Right ventricle myocardium superior (tissue), 1 donor: ENCODE measurements at regions not wholly inside any gene's neighbourhood (a gene's known extent, or its start where the extent isn't known, plus 50 kb on each side); places are given as distances from the start of the nearest gene placed in this dataset.
"Not testable (repeated sequence)": the region's sequence is repeated elsewhere in the genome, so short reads cannot be mapped to it uniquely, and the experiment has no call there.

ENCODE experiments used
- ATAC-seq: fragments of 200-7000 bp; cut with Tn5 transposase; one replicate; pipeline ENCODE4 v1.9.1; 2020; ENCODE audit warnings: mild to moderate bottlenecking; ENCODE audit not compliant: poor library complexity
- DNase-seq: peaks from one replicate; pipeline ENCODE4 v3.0.0-alpha.2; 2020
- intact Hi-C: fragments of 100-400 bp; cut with DNase I; formaldehyde crosslinking; loops from one replicate; pipeline ENCODE4 v1.11.2; 2022
- donor health status: DM: no; HTN: yes; CAD: no; lungs with severe emphysema.

GRCh38 chr13:76829572-76830327, 56.5 kb downstream of the KCTD12 start:
- peak; percentile 73 for ATAC-seq
- intact Hi-C loops: loop anchor here (5.0 kb wide), 1 partner anchor 53 kb away; no protein-coding TSS in a partner anchor
- no peak for DNase-seq

GRCh38 chr13:76828316-76828741, 57.9 kb downstream of the KCTD12 start:
- ATAC-seq (no peak), DNase-seq (no peak)
- intact Hi-C loops: loop anchor here (5.0 kb wide), 1 partner anchor 54 kb away; no protein-coding TSS in a partner anchor

DNA sequence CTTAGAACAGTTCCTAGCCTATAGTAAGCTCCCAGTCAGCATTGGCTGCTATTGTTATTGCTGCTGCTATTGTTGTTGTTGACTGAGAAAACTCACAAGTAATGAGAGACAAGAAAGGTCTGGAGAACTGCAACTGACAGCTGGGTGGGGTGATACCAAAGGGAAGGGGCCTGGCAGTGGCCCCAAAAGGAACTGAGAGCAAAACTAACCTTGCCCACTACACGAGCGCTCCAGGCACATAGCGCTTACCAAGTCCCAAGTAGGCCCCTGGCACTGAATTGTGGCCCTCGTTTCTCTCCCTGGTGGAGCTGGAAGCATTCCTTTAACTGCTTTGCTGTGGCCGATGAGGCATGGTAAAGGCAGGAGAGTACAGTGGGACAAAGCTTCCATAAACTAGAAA, 59.7 kb downstream of the KCTD12 start:
- DNase-seq (no peak), ATAC-seq (no peak)
- intact Hi-C loops: loop anchor here (5.0 kb wide), 1 partner anchor 56 kb away; no protein-coding TSS in a partner anchor

DNA sequence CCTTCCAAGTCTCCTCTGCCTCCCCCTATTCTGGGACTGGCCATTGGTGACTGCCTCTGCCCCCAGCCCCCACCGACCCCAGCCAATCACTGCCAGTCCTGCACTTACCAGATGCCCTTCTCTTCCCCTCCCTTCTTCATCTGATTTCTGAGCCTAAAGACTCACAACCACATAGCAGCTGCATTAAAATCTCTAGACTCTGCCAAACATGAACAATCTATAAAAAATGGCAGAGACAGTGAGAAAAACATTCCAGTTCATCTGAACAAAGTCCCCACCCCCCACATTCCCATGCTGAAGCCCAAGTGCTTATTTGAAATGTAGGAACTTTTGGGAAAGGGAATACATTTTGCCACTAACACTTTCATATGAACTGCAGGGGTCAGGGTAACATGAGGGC, 60.8 kb downstream of the KCTD12 start:
- no peak for ATAC-seq
- DNase-seq: no peak
- intact Hi-C loops: loop anchor here (5.0 kb wide), 1 partner anchor 57 kb away; no protein-coding TSS in a partner anchor

DNA sequence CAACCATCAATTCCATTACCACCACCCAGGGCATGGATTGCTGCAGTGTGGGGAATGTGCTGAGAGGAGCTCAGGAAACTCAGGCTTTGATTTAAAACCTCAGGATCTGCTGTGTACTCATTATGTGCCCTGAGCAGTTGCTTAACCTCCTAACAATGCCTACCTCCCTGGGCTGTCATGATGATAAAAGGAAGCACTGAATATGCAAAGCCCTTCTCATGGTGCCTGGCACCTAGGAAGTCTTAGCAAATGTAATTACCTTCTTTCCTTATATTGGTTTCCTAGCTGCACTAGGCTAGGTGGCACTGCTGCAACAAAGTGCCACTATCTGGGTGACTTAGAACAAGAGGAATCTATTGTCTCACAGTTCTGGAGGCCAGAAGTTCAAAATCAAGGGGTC, 62.2 kb downstream of the KCTD12 start:
- intact Hi-C loops: no loop called here
- no peak for DNase-seq
- no peak for ATAC-seq

- intact Hi-C loops: no loop called here
- DNase-seq: no peak
- ATAC-seq: peak; percentile 50
Observed at GRCh38 chr13:76822698-76823267, 63.4 kb downstream of the KCTD12 start.

DNA sequence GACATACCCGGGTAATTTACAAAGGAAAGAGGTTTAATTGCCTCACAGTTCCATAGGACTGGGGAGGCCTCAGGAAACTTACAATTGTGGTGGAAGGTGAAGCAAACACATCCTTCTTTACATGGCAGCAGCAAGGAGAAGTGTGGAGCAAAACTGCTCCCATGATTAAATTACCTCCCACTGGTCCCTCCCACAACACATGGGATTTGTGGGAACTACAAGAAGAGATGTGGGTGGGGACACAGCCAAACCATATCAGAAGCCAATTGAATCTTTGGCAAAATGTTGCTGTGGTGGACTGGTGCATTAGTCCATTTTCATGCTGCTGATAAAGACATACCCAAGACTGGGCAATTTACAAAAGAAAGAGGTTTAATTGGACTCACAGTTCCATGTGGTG, 65.0 kb downstream of the KCTD12 start:
- DNase-seq, intact Hi-C loops: not testable (repeated sequence)
- ATAC-seq: peak; percentile 23

DNA sequence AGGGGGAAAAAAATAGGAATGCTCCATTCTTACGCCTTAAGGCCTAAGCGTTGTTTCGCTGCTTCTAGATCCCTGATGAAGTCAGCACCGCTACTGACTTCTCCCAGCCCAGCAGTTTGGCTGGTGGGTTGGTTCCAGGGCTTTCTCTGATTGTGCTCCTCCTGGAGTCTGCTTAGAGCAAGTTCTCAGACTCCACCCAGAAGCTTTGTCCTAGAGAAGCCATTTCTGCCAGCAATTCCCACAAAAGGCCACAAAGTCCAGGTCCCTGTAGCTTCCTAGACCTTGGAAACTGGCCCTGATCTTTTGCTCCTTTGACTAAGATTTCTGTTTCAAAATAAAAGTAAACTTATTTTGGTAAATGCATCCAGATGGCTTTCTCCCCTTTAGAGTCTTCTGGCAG, 65.4 kb downstream of the KCTD12 start:
- peak; percentile 89 for ATAC-seq
- peak; percentile 80 for DNase-seq
- intact Hi-C loops: no loop called here

DNA sequence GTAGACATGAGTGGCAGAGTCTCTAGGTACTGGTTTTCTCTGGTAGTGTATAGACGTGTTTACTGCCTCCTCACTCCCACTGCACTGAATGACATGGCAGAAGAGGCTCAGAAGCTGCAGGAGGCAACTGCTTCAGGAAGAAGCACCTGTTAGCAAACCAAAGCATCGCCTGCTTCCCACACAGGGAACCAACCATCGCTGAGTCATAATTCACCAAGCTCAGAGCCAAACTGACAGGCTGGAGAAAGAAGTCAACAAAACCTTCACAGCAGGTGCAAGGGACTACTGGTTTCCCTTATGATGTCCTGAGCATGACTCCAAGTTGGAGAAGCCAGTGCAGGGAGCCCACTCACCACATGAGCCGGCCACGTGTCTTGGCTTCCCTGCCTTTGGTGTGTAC, 69.8 kb downstream of the KCTD12 start:
- intact Hi-C loops: loop anchor here (10.0 kb wide), 1 partner anchor 102 kb away; no protein-coding TSS in a partner anchor
- no peak for ATAC-seq
- no peak for DNase-seq

DNA sequence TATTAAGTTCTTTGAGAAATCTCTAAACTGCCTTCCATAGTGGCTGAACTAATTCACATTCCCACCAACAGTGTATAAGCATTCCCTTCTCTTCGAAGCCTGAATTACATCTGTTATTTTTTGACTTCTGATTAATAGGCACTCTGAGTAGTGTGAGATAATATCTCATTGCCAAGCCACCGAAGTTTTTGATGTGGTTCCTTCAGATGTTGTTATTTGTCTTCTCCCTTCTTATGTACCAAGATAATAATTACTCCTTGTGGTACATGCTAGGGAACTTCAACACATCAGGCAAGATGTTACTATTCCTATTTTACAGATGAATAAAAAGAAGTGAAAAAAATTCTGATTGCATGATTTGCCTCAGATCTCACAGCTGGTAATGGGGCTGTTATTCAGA, 70.9 kb downstream of the KCTD12 start:
- ATAC-seq: no peak
- DNase-seq: no peak
- intact Hi-C loops: loop anchor here (10.0 kb wide), 1 partner anchor 101 kb away; no protein-coding TSS in a partner anchor

- ATAC-seq: no peak
- DNase-seq: no peak
- intact Hi-C loops: loop anchor here (10.0 kb wide), 1 partner anchor 99 kb away; no protein-coding TSS in a partner anchor
Observed at GRCh38 chr13:76813891-76814290, 72.3 kb downstream of the KCTD12 start.

DNA sequence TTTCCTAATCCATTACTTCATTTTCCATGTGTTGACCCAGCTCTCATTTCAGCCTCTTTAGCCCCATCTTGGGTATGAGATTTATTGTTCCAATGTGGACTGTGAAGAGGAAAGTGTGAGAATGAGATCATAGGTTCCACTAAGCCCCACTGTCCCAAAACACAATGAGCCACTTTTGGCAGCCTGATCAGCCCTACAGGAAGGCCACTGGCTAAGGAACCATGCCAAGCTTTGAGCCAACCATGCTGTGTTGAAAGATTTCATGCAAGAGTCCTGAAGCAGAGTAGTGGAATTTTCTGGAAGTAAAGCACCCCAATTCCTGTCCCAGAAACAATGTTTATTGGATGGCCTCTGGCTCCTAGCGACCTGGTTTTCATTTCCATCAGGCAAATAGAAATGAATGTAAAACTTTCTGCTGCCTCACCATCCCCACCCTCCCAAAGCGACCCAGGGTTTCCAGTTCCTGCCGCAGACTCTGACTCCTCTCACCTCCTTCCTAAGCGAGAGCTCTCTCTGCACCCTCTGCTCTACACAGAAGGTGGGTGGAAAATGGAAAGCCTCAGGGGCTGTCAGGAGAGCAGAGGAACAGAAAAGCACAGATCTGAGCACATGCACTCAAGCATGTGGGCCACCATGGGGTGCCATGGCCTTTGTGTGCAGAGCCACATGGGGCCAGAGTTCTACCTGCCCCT, 73.1 kb downstream of the KCTD12 start:
- peak; percentile 82 for ATAC-seq
- peak; percentile 78 for DNase-seq
- intact Hi-C loops: loop anchor here (10.0 kb wide), 1 partner anchor 98 kb away; no protein-coding TSS in a partner anchor

- intact Hi-C loops: loop anchor here (10.0 kb wide), 1 partner anchor 98 kb away; no protein-coding TSS in a partner anchor
- peak; percentile 92 for ATAC-seq
- DNase-seq: peak; percentile 85
Observed at GRCh38 chr13:76812206-76812897, 73.9 kb downstream of the KCTD12 start.

GRCh38 chr13:76809389-76809788, 76.8 kb downstream of the KCTD12 start:
- no peak for DNase-seq
- intact Hi-C loops: no loop called here
- no peak for ATAC-seq

DNA sequence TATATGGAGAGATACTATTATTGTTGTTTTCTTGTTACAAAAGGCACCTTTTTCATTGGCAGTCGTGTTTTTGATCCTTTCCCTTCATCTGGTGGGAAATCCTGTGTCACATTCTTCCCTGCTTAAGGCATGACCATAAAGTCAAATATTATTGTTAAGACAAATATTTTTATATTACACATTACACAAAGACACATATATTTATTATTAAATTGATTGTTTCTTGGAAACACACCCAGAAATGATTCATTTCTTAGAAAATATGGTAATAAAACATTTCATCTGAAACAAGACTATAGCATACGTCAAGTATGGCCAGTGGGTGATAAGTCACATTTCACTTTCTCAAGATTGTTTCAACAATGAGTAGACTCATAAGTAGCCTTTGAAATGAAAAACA, 77.3 kb downstream of the KCTD12 start:
- DNase-seq (no peak), ATAC-seq (no peak)
- intact Hi-C loops: no loop called here

- DNase-seq (no peak), ATAC-seq (no peak)
- intact Hi-C loops: no loop called here
Observed at GRCh38 chr13:76804801-76805200, 81.4 kb downstream of the KCTD12 start.

GRCh38 chr13:76803831-76804230, 82.4 kb downstream of the KCTD12 start:
- no peak for DNase-seq
- intact Hi-C loops: no loop called here
- peak; percentile 71 for ATAC-seq

DNA sequence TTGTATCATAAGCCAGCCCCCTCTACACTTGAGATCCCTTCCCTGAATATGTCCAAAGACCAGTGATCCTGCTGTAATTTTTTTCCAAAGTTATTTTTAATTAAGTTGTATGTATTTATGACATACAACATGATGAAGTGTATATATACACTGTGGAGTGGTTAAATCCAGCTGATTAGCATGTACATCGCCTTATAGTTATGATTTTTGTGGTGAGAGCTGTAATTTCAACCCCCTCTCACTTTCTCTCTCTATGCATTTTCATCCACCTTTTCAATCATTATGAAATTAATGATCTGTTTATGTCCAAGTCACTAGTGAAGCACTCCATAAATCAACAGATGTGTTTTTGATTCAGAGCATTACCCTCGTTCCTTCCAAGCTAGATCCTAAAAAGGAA, 85.3 kb downstream of the KCTD12 start:
- no peak for DNase-seq
- ATAC-seq: no peak
- intact Hi-C loops: no loop called here

DNA sequence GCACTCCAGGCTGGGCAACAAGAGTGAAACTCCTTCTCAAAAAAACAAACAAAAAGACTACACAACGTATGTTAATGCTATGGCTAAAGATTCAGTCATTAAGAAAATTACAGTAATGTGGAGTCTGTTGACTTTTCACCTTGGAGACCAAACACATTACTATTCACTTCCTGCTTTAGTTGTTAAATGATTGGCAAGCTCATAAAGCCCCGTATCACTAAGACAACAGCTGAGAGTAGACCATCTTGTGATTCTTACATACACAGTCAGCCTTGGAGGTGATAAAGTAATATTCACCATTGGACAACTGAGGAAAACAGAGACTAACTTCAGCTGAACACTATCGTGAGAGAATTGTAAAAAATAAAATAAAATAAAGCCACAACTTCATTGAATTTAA, 86.5 kb downstream of the KCTD12 start:
- no peak for ATAC-seq

More for the DNA sequence above, 86.5 kb downstream of the KCTD12 start:
- no peak for DNase-seq
- intact Hi-C loops: no loop called here
